Naive thymus-derived CD4-positive, alpha-beta T cell (primary cell): ENCODE measurements at regions not wholly inside any gene's neighbourhood (a gene's known extent, or its start where the extent isn't known, plus 50 kb on each side); places are given as distances from the start of the nearest gene placed in this dataset.

Experiments used
- ATAC-seq: fragments of 150-1000 bp; cut with Tn5 transposase; 2 replicates; pipeline ENCODE4 v1.10.0; 2021; ENCODE audit warnings: mild to moderate bottlenecking, moderate library complexity
- CTCF ChIA-PET: fragments of 350-600 bp; sonication (Branson Sonifier 250); formaldehyde crosslinking; loops from one replicate; lab custom pipeline; 2021; ENCODE audit warnings: antibody characterized with exemption; lab: Charles Lee
- POLR2A ChIA-PET: fragments of 350-600 bp; sonication (Branson Sonifier 250); formaldehyde crosslinking; loops from one replicate; lab custom pipeline; 2021; ENCODE audit warnings: antibody characterized with exemption, inconsistent platforms; lab: Charles Lee
- DNase-seq, 9 donors: peaks; one replicate each; pipeline versions ENCODE4 v3.0.0 to v3.0.0-alpha.2; 2020 to 2022; ENCODE audit warnings: mixed read lengths in 1 of 9
- H3K27ac ChIP-seq: one replicate; pipeline ENCODE4 v1.7.0; 2013; ENCODE audit warnings: mild to moderate bottlenecking, low read depth, low read length, moderate library complexity
- H3K27me3 ChIP-seq, 2 donors: one replicate each; pipeline ENCODE4 v1.7.0; 2013; ENCODE audit warnings: low read length in 2 of 2, mild to moderate bottlenecking in 2 of 2, moderate library complexity in 2 of 2; ENCODE audit not compliant: control insufficient read depth in 2 of 2, insufficient read depth in 2 of 2
- H3K36me3 ChIP-seq, 3 experiments: 1 replicate in 2 of 3; 2 replicates in 1 of 3; pipeline ENCODE4 v1.7.0; 2013; ENCODE audit warnings: low read length in 3 of 3, mild to moderate bottlenecking in 3 of 3, moderate library complexity in 1 of 3; ENCODE audit not compliant: insufficient read depth in 3 of 3, control insufficient read depth in 2 of 3
- H3K4me1 ChIP-seq, 2 donors: one replicate each; pipeline ENCODE4 v1.7.0; 2013; ENCODE audit warnings: low read length in 2 of 2, mild to moderate bottlenecking in 2 of 2, moderate library complexity in 1 of 2; ENCODE audit not compliant: control insufficient read depth in 2 of 2, insufficient read depth in 2 of 2
- H3K4me3 ChIP-seq: 2 replicates; pipeline ENCODE4 v1.7.0; 2013; ENCODE audit warnings: mild to moderate bottlenecking, low read length
- H3K9me3 ChIP-seq, 3 experiments: 1 replicate in 2 of 3; 2 replicates in 1 of 3; pipeline ENCODE4 v1.7.0; 2013; ENCODE audit warnings: low read length in 3 of 3; ENCODE audit not compliant: control insufficient read depth in 2 of 3
- H3K27ac Mint-ChIP-seq, 9 donors: one replicate each; pipeline ENCODE4 v1.8.0; 2020 to 2022; ENCODE audit warnings: mixed read lengths in 9 of 9, mild to moderate bottlenecking in 8 of 9, moderate library complexity in 5 of 9, inconsistent platforms in 2 of 9
- H3K27me3 Mint-ChIP-seq, 5 donors: one replicate each; pipeline ENCODE4 v1.8.0; 2021 to 2022; ENCODE audit warnings: mixed read lengths in 5 of 5, mild to moderate bottlenecking in 1 of 5
- H3K36me3 Mint-ChIP-seq, 5 donors: one replicate each; pipeline ENCODE4 v1.8.0; 2020 to 2022; ENCODE audit warnings: mixed read lengths in 5 of 5, mild to moderate bottlenecking in 3 of 5, inconsistent platforms in 1 of 5
- H3K4me1 Mint-ChIP-seq, 7 donors: one replicate each; pipeline ENCODE4 v1.8.0; 2020 to 2022; ENCODE audit warnings: mixed read lengths in 7 of 7, mild to moderate bottlenecking in 3 of 7, inconsistent platforms in 1 of 7
- H3K4me3 Mint-ChIP-seq, 10 donors: one replicate each; pipeline ENCODE4 v1.8.0; 2020 to 2022; ENCODE audit warnings: mild to moderate bottlenecking in 10 of 10, mixed read lengths in 10 of 10, moderate library complexity in 6 of 10, inconsistent platforms in 2 of 10
- H3K9me3 Mint-ChIP-seq, 11 donors: one replicate each; pipeline ENCODE4 v1.8.0; 2020 to 2022; ENCODE audit warnings: mixed read lengths in 11 of 11, mild to moderate bottlenecking in 4 of 11, inconsistent platforms in 1 of 11, moderate library complexity in 1 of 11
- intact Hi-C, 2 donors: fragments of 100-400 bp; cut with micrococcal nuclease; formaldehyde crosslinking; loops; one replicate each; pipeline ENCODE4 v1.15.1; 2023

DNA sequence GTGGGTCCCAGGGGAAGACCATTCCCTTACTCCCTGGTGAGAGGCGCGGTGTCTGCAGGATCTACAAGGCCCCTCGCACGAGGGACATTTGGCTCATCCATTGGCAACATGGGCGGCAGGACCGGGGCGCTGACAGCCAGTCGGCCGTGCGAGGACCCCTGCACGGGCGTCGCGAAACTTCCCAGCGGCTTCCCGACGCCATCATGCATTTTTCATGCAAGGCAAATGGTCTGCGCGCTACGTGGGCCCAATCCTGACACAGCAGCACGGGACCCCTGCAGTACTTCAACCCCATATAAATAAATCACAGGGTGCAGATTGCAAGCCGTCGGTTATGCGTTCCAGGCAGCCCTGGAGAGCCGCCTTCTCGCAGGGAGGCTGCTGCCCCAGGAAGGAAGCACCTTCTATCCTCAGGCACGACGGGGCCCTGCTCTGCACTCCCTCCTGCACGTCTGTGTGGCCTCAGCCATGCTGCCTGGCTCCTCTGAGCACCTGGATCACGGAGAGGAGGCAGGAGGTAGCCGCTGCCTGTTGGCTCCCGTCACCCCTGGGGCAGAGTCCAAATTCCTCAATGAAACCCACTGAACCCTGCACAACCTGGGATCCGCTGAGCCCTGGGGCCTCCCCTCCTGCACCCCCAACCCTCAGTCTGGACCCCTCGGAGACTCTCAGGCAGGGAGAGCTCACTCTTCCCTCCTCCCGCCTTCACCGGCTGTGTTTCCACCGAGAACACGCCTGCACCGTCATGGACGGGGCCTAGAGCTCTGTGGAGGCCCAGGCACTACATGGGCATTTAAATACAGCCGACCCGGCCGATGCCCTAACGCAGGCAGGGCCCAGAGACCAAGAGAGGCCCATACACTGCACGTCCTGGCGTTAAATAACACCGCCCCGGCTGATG lies 90.5 kb downstream of the PDGFA start:
- Histone ChIP-seq H3K27me3 (no peaks in the 10 kb centered on the region), H3K27ac (no peak overlapping the region), H3K9me3 (no peaks in the 10 kb centered on the region), H3K4me3 (no peak overlapping the region), H3K4me1 (no peaks in the 10 kb centered on the region), H3K36me3 (no peaks in the 10 kb centered on the region)
- no peak for DNase-seq
- H3K27me3 Mint-ChIP-seq: no peaks in the 10 kb centered on the region
- H3K27ac Mint-ChIP-seq: no peak overlapping the region
- ChIA-PET POLR2A (no interaction called here), CTCF (no interaction called here)
- H3K4me1 Mint-ChIP-seq: no peaks in the 10 kb centered on the region
- H3K36me3 Mint-ChIP-seq: no peaks in the 10 kb centered on the region
- H3K4me3 Mint-ChIP-seq: no peak overlapping the region
- no peak for ATAC-seq
- peaks cover 0 to 3% (median 0%) of the 10 kb centered on the region in 11 donors for H3K9me3 Mint-ChIP-seq
- intact Hi-C loops: no loop called here

DNA sequence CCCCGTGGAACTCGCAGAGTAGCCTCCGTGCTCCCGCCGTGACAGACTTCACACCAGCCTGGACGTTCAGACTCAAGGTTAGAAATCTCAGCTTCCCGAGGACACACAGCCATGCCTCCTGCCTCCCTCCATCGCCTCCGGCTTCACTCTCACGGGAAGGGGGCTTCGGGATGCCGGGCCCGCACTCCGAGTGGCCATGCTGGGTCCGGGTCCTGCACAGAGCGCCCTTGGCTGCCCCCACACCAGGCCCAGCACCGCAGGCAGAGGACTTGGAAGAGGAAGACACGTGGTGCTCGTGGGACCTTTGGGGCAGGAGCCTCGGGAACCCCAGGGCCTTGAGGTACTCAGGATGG lies 89.8 kb downstream of the PDGFA start:
- Histone ChIP-seq H3K27ac (no peak overlapping the region), H3K4me1 (no peaks in the 10 kb centered on the region), H3K4me3 (no peak overlapping the region), H3K36me3 (no peaks in the 10 kb centered on the region), H3K27me3 (no peaks in the 10 kb centered on the region), H3K9me3 (no peaks in the 10 kb centered on the region)
- Mint-ChIP-seq H3K9me3 (peaks cover 0 to 3% (median 0%) of the 10 kb centered on the region in 11 donors), H3K4me1 (peaks cover 0 to 2% (median 0%) of the 10 kb centered on the region in 7 donors), H3K27ac (no peak overlapping the region), H3K27me3 (no peaks in the 10 kb centered on the region), H3K36me3 (no peaks in the 10 kb centered on the region), H3K4me3 (no peak overlapping the region)
- ChIA-PET CTCF (no interaction called here), POLR2A (no interaction called here)
- no peak for ATAC-seq
- intact Hi-C loops: no loop called here
- no peak for DNase-seq

DNA sequence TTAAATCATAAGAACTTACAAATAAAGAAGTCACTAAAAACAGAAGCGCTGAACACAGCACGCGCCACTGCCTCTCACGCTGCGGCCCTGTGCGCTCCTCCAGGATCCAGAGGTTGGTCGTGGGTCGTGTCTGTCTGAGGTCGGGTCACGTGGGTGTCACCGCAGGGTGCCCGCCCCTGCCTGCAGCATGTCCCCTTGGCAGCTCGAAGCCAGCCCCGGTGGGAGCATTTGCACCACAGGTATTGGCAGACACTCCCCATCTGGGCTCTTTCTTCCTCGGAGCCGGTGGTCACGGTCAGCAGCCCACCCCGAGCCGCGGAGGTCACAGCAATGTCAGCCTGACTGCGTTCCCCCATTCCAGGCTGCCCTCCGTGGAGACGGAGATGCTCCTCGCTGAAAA lies 88.6 kb downstream of the PDGFA start:
- ChIA-PET POLR2A (no interaction called here), CTCF (interaction anchor here (0.7 kb wide), 1 partner anchor 615 kb away, joined by 3 read pairs; no protein-coding TSS in a partner anchor)
- Histone ChIP-seq H3K4me1 (no peaks in the 10 kb centered on the region), H3K27ac (no peak overlapping the region), H3K9me3 (no peaks in the 10 kb centered on the region), H3K27me3 (no peaks in the 10 kb centered on the region), H3K4me3 (no peak overlapping the region), H3K36me3 (no peaks in the 10 kb centered on the region)
- Mint-ChIP-seq H3K27me3 (no peaks in the 10 kb centered on the region), H3K9me3 (peaks cover 0 to 3% (median 0%) of the 10 kb centered on the region in 11 donors), H3K27ac (no peak overlapping the region), H3K4me3 (no peak overlapping the region), H3K36me3 (no peaks in the 10 kb centered on the region), H3K4me1 (peaks cover 0 to 12% (median 0%) of the 10 kb centered on the region in 7 donors)
- ATAC-seq (no peak), DNase-seq (no peak)
- intact Hi-C loops: no loop called here

DNA sequence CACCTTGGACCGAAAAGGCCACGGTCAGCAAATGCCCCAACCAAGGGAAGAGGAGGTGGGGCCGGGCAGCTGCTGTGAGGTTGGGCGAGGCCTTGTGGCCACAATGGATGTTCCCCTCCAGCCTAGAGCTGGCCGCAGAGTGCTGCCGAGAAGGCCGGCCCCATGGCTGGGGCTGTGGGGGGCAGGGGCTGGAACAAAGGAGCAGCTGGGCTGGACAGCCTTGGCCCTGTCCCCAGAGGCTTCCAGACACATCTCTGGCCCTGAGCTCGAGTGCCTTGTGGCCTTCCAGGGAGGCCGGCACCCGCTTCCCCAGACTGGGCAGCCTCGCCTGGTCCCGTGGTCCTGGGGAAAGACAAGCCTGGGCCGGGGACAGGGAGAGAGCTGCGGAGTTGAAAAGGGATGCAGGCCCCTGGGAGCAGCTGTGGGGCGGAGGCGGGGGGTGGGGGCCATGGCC lies 88.0 kb downstream of the PDGFA start:
- Mint-ChIP-seq H3K4me3 (no peak overlapping the region), H3K4me1 (peaks cover 0 to 12% (median 0%) of the 10 kb centered on the region in 7 donors), H3K9me3 (peaks cover 0 to 3% (median 0%) of the 10 kb centered on the region in 11 donors), H3K36me3 (no peaks in the 10 kb centered on the region), H3K27ac (no peak overlapping the region), H3K27me3 (no peaks in the 10 kb centered on the region)
- no peaks in the 10 kb centered on the region for H3K9me3 ChIP-seq
- no peaks in the 10 kb centered on the region for H3K36me3 ChIP-seq
- POLR2A ChIA-PET: no interaction called here
- DNase-seq (no peak), ATAC-seq (no peak)
- intact Hi-C loops: no loop called here
- H3K4me3 ChIP-seq: no peak overlapping the region
- H3K4me1 ChIP-seq: no peaks in the 10 kb centered on the region
- H3K27ac ChIP-seq: no peak overlapping the region
- CTCF ChIA-PET: interaction anchor here (0.7 kb wide), 1 partner anchor 615 kb away, joined by 3 read pairs; no protein-coding TSS in a partner anchor
- H3K27me3 ChIP-seq: no peaks in the 10 kb centered on the region

DNA sequence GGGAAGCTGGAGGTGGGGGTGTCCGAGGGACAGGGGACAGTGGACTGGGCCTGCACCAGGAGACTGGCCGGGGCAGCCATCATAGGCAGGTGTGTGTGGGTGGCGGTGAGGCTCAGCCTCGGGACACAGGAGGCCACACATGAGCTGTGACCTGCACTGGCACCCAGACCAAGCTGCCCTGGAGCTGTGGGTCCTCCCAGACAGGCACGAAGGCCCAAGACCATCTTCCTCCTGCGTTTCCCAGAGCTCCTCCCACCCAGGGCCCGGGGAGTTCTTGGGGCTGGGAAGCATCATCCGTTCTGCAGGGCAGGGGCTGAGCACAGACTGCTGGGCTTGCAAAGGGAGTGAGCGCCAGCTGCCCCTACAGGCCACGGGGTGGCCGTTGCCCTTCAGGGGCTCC lies 87.4 kb downstream of the PDGFA start:
- no peak for DNase-seq
- intact Hi-C loops: no loop called here

DNA sequence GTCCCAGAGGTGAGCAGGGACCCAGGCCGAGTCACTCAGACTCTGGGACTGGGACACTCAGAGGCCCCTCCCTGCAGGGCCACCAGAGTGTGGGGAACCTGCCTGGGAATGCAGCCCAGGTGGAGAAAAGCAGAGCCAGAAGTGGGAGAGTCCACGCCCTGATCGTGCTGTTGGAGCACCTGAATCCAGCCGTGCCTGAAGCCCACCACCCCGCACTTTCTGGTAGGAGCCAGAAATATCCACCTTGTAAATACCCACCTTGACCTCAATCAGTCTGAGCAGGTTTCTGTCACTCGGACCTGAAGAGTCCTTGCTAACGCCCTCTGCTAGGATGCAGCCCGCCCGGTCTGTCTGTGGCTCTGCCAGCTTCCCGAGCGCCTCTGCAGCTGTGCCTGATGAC lies 86.7 kb downstream of the PDGFA start:
- H3K27ac ChIP-seq: no peak overlapping the region
- no peak overlapping the region for H3K4me3 Mint-ChIP-seq
- POLR2A ChIA-PET: no interaction called here
- no peaks in the 10 kb centered on the region for H3K36me3 Mint-ChIP-seq
- H3K4me1 Mint-ChIP-seq: peaks cover 0 to 12% (median 0%) of the 10 kb centered on the region in 7 donors
- CTCF ChIA-PET: no interaction called here
- DNase-seq (no peak), ATAC-seq (no peak)
- intact Hi-C loops: no loop called here
- no peak overlapping the region for H3K27ac Mint-ChIP-seq
- H3K4me3 ChIP-seq: no peak overlapping the region
- H3K27me3 Mint-ChIP-seq: no peaks in the 10 kb centered on the region
- H3K9me3 ChIP-seq: no peaks in the 10 kb centered on the region
- H3K9me3 Mint-ChIP-seq: no peaks in the 10 kb centered on the region
- no peaks in the 10 kb centered on the region for H3K27me3 ChIP-seq
- no peaks in the 10 kb centered on the region for H3K4me1 ChIP-seq
- H3K36me3 ChIP-seq: no peaks in the 10 kb centered on the region

More for the DNA sequence above, 87.4 kb downstream of the PDGFA start:
- Histone ChIP-seq H3K9me3 (no peaks in the 10 kb centered on the region), H3K4me3 (no peak overlapping the region), H3K4me1 (no peaks in the 10 kb centered on the region), H3K36me3 (no peaks in the 10 kb centered on the region), H3K27ac (no peak overlapping the region), H3K27me3 (no peaks in the 10 kb centered on the region)
- Mint-ChIP-seq H3K36me3 (no peaks in the 10 kb centered on the region), H3K27me3 (no peaks in the 10 kb centered on the region), H3K4me1 (peaks cover 0 to 12% (median 0%) of the 10 kb centered on the region in 7 donors), H3K27ac (no peak overlapping the region), H3K4me3 (no peak overlapping the region), H3K9me3 (peaks cover 0 to 2% (median 0%) of the 10 kb centered on the region in 11 donors)
- POLR2A ChIA-PET: no interaction called here
- no peak for ATAC-seq
- CTCF ChIA-PET: no interaction called here

DNA sequence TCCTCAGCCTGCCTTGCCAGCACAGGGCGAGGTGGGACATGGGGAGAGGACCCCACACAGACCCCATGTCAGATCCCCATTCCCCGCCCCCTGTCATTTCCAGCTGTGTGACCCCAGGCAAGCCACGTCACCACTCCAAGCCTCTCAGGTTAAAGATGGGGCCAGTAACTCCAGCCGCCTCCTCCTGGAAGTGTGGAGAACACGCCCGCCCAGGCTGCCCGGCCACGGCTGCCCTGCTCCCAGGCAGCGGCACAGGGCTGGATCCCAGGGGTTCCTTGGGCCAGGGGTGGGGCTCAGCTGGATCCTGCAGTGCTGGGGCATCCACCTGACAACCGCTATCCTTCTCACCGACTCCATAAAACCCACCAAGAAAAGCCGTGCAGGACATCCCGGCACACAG lies 86.1 kb downstream of the PDGFA start:
- CTCF ChIA-PET: no interaction called here
- no peaks in the 10 kb centered on the region for H3K9me3 ChIP-seq
- no peak overlapping the region for H3K27ac ChIP-seq
- DNase-seq (no peak), ATAC-seq (no peak)
- no peaks in the 10 kb centered on the region for H3K4me1 ChIP-seq
- H3K36me3 ChIP-seq: no peaks in the 10 kb centered on the region
- Mint-ChIP-seq H3K27me3 (no peaks in the 10 kb centered on the region), H3K4me3 (no peak overlapping the region), H3K36me3 (no peaks in the 10 kb centered on the region), H3K27ac (no peak overlapping the region), H3K9me3 (no peaks in the 10 kb centered on the region), H3K4me1 (peaks cover 0 to 12% (median 0%) of the 10 kb centered on the region in 7 donors)
- intact Hi-C loops: no loop called here
- POLR2A ChIA-PET: no interaction called here
- H3K27me3 ChIP-seq: no peaks in the 10 kb centered on the region
- H3K4me3 ChIP-seq: no peak overlapping the region
